Activated T-helper 17 cell treated with anti-CD3 and anti-CD28 coated beads, Interleukin-2, amount 50 U/mL, for 72 hours (primary cell): ENCODE measurements at regions not wholly inside any gene's neighbourhood (a gene's known extent, or its start where the extent isn't known, plus 50 kb on each side); places are given as distances from the start of the nearest gene placed in this dataset.

Experiments
- ATAC-seq: fragments of 150-1000 bp; cut with Tn5 transposase; replicated peaks from 2 replicates; pipeline ENCODE4 v1.10.0; 2021; ENCODE audit warnings: mild to moderate bottlenecking, moderate library complexity
- H3K27ac Mint-ChIP-seq: one replicate; pipeline ENCODE4 v1.8.0; 2022; ENCODE audit warnings: mixed read lengths
- H3K27me3 Mint-ChIP-seq: one replicate; pipeline ENCODE4 v1.8.0; 2022; ENCODE audit warnings: mixed read lengths
- H3K36me3 Mint-ChIP-seq: one replicate; pipeline ENCODE4 v1.8.0; 2022; ENCODE audit warnings: low read depth, mild to moderate bottlenecking, mixed read lengths
- H3K4me1 Mint-ChIP-seq: one replicate; pipeline ENCODE4 v1.8.0; 2022; ENCODE audit warnings: mixed read lengths
- H3K4me3 Mint-ChIP-seq: one replicate; pipeline ENCODE4 v1.8.0; 2022; ENCODE audit warnings: mild to moderate bottlenecking, mixed read lengths
- H3K9me3 Mint-ChIP-seq: one replicate; pipeline ENCODE4 v1.8.0; 2022; ENCODE audit warnings: mixed read lengths

DNA sequence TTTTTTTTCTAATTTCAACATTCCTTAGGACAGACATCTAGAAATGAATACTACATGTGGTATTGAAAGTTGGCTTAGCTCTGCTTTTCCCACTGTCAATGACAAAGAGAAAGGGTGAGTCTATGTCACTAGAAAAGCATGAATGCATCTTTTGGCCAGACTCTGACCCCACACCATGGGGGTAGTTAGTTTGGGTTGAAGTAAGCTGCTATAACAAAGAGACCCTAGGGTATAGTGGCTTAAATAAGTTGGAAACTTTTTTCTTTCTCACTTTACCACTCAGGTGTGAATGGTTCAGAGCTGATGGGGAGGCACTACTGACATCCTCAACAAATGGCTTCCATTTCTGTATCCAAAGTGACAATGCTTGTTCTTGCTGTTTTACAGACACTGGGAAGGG lies 161.5 kb downstream of the DLEU7 start:
- Mint-ChIP-seq H3K9me3 (no peaks in the 10 kb centered on the region), H3K27me3 (no peaks in the 10 kb centered on the region), H3K36me3 (no peaks in the 10 kb centered on the region), H3K27ac (no peak overlapping the region), H3K4me1 (peaks cover 3% of the 10 kb centered on the region), H3K4me3 (no peak overlapping the region)
- no peak for ATAC-seq

DNA sequence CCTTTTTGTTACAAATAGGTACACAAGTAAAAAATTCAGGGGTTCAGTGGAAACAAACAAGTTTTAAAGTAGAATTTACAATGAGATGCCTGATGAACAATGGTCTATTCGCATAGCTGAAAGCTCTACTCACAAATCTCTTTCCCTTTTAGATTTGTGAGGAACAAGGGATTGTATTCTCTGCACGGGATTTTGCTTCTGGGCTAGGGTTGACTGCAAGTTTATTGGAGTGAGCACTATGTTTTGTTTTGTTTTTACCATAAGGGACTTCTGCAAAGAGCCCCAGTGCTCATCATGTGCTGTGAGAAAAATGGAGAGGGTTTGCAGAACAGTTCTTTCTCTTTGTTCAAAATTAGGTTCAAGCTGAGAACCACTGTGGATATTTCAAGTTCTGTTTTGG lies 160.5 kb downstream of the DLEU7 start:
- H3K36me3 Mint-ChIP-seq: no peaks in the 10 kb centered on the region
- H3K4me3 Mint-ChIP-seq: no peak overlapping the region
- ATAC-seq: no peak
- H3K27me3 Mint-ChIP-seq: no peaks in the 10 kb centered on the region
- no peak overlapping the region for H3K27ac Mint-ChIP-seq
- no peaks in the 10 kb centered on the region for H3K9me3 Mint-ChIP-seq
- H3K4me1 Mint-ChIP-seq: peaks cover 3% of the 10 kb centered on the region

DNA sequence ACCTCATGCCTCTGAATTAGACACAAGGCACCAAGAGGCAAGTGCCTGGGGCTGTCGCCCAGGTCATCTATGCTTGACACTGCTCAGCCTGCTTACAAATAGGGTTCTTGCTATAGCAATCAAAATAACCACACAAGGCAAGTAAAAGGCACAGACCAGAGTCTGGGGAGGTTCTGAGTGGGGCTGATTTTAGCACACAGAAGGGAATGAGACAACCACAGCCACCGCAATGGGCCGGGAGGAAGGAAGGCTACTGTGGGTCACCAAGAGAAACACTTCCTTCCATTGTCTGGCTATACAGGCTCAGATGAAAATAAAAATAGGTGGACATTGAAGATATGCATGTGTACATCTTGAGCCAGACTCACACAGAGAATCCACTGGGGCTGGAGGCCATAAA lies 159.1 kb downstream of the DLEU7 start:
- ATAC-seq: no peak
- Mint-ChIP-seq H3K27me3 (no peaks in the 10 kb centered on the region), H3K27ac (no peak overlapping the region), H3K36me3 (no peaks in the 10 kb centered on the region), H3K9me3 (no peaks in the 10 kb centered on the region), H3K4me1 (peaks cover 3% of the 10 kb centered on the region), H3K4me3 (no peak overlapping the region)

DNA sequence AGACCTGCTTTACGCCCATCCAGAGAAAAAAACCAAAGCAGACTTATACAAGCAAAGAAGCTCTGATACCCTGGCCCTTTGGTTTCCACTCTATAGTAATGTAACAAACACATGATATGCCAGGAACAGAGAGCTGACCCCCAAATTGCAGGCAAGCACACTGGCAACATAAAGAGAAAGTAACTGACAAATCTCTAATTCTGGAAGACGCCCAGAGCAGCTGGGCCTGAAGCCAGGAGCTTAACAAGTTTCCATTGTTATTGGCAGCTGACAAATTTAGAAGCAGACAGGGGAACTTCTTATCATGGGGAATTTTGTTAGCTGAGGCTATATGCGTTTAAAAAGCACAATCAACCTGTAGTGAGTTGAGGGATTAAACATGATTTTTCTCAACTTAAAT lies 158.0 kb downstream of the DLEU7 start:
- H3K27me3 Mint-ChIP-seq: no peaks in the 10 kb centered on the region
- ATAC-seq: no peak
- H3K36me3 Mint-ChIP-seq: no peaks in the 10 kb centered on the region
- H3K27ac Mint-ChIP-seq: no peak overlapping the region
- H3K4me3 Mint-ChIP-seq: no peak overlapping the region
- no peaks in the 10 kb centered on the region for H3K9me3 Mint-ChIP-seq
- H3K4me1 Mint-ChIP-seq: peaks cover 3% of the 10 kb centered on the region

DNA sequence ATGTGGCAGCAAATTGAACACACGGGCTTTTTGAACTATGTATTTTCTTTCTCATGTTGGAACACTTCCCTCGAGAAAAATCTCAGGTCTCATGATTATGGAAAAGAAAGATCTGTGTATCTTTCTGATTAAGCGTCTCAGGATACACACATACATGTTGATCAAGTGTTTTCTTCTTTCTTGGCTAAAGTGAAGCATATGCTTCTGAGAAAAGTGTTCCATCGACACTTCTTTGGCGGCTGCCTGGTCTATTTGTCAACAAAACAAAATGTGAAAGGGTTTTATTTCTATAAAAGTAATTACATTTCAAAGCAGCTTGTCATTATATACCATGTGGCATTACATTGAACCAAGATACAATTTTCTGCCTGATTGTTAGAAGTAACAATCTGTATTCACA lies 157.5 kb downstream of the DLEU7 start:
- no peak overlapping the region for H3K4me3 Mint-ChIP-seq
- H3K9me3 Mint-ChIP-seq: no peaks in the 10 kb centered on the region
- H3K27me3 Mint-ChIP-seq: no peaks in the 10 kb centered on the region
- no peak overlapping the region for H3K27ac Mint-ChIP-seq
- no peak for ATAC-seq
- peaks cover 3% of the 10 kb centered on the region for H3K4me1 Mint-ChIP-seq
- H3K36me3 Mint-ChIP-seq: no peaks in the 10 kb centered on the region

DNA sequence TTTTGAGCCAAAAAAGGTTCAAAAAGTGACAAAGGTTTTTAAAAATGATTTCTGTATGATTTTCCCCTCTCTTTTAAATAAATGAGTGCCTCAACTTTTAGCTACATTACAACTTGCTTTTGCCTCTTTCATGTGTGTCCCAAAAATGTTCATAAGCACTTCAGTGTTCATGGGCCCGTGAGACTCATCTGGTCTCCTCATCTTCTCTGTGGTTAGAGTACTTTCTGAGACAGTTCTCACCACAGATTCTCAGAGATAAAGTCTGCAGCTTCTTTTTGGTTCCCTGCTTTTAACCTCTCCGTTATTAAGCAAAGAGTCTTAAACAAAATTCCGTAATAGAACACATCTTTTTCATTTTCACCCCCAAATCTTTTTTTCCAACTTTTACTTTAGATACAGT lies 156.9 kb downstream of the DLEU7 start:
- ATAC-seq: peak; percentile 34
- Mint-ChIP-seq H3K36me3 (no peaks in the 10 kb centered on the region), H3K4me1 (peaks cover 3% of the 10 kb centered on the region), H3K27ac (no peak overlapping the region), H3K27me3 (no peaks in the 10 kb centered on the region), H3K4me3 (no peak overlapping the region), H3K9me3 (no peaks in the 10 kb centered on the region)

DNA sequence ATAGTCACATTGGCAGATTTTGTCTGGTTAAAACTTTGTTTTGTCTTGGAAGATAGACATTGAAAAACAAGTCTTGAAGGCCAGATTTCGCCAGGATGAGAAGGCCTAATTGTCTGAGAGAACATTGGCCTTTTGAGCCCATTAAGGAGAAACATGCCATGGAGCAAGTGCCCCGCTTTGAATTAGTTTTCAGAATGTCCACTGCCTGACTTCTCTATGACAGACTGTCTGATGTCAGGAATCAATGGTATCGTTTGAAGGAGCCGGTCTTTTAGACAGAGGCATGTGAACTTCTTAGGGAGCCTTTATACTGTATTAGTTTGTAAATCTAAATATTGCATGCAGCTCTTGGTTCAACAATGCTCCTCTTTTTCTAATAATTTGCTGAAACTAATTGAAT lies 155.9 kb downstream of the DLEU7 start:
- no peaks in the 10 kb centered on the region for H3K36me3 Mint-ChIP-seq
- H3K27me3 Mint-ChIP-seq: no peaks in the 10 kb centered on the region
- H3K4me3 Mint-ChIP-seq: no peak overlapping the region
- H3K9me3 Mint-ChIP-seq: no peaks in the 10 kb centered on the region
- no peak overlapping the region for H3K27ac Mint-ChIP-seq
- no peak for ATAC-seq
- H3K4me1 Mint-ChIP-seq: peaks cover 3% of the 10 kb centered on the region

DNA sequence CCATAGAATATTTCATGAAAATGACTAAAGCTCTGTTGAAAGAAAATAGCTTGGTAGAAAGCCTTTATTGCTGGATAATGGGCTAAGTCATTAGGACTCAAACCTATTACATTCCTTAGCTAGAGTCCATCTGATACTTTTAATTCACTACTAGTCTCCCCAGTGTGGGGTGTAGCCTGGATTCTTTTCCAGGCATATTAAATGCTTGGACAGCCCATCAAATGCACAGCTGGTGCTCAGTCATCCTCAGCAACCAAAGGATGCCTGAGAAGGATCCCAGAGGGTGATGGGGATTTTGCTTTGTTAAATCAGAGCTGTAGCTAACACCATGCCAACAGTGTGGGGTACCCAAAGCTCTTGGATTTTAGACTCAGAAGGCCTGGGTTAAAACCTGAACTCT lies 153.5 kb downstream of the DLEU7 start:
- Mint-ChIP-seq H3K27me3 (no peaks in the 10 kb centered on the region), H3K4me3 (no peak overlapping the region), H3K36me3 (no peaks in the 10 kb centered on the region), H3K9me3 (no peaks in the 10 kb centered on the region), H3K27ac (no peak overlapping the region), H3K4me1 (peaks cover 3% of the 10 kb centered on the region)
- no peak for ATAC-seq

DNA sequence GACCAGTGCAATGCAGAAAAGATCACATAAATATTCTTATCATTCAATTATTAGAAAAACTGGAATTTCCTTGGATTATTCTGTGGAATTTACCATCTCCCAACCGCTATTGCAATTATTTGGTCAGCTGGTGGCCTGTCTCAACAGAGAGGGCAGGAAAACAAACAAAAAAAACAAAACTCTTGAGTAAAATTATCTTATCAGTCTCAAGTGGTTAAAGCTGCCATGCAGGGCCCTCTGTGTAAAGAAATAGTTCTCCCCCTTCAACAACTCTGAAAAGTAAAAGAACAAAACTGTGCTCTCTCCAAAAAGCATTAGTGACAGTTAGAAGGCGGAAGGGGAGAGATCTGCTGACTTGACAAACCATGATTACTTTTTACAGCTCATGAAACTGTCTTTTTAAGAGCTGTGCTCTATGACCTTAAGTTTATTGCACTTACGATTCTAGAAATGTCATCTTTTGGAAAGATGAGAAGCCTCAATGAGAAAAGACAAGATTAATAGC lies 152.3 kb downstream of the DLEU7 start:
- no peak overlapping the region for H3K27ac Mint-ChIP-seq
- no peaks in the 10 kb centered on the region for H3K9me3 Mint-ChIP-seq
- H3K4me1 Mint-ChIP-seq: peaks cover 3% of the 10 kb centered on the region
- no peak for ATAC-seq
- H3K36me3 Mint-ChIP-seq: no peaks in the 10 kb centered on the region
- H3K4me3 Mint-ChIP-seq: no peak overlapping the region
- no peaks in the 10 kb centered on the region for H3K27me3 Mint-ChIP-seq

DNA sequence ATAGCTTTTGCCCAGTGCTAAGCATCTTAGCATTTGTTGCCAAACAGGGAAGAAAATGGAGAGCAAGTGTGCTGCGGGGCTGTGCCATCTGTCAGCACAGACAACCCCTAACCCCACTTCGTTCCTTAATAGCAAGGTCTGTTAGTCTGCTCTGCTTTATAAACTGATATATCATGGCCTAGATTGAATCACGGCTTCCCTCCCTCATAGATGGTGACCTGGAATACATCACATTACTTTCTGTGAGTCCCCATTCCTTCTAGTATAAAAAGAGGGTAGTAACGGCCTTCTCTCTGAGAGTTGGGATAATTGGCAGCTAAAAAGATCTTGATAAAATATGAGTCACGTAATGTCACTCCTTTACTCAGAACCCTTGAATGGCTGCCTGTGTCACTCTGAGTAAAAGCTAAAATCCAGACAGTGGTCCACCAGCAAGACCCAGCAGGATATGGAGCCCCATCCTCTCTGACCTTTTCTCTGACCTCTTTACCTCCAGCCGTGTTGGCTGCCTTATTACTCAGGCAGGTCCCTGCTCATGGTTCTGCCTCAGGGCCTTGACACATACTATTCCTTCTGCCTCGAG lies 151.7 kb downstream of the DLEU7 start:
- H3K27me3 Mint-ChIP-seq: no peaks in the 10 kb centered on the region
- ATAC-seq: no peak
- H3K4me1 Mint-ChIP-seq: no peaks in the 10 kb centered on the region
- H3K36me3 Mint-ChIP-seq: no peaks in the 10 kb centered on the region
- no peak overlapping the region for H3K4me3 Mint-ChIP-seq
- no peaks in the 10 kb centered on the region for H3K9me3 Mint-ChIP-seq
- no peak overlapping the region for H3K27ac Mint-ChIP-seq

DNA sequence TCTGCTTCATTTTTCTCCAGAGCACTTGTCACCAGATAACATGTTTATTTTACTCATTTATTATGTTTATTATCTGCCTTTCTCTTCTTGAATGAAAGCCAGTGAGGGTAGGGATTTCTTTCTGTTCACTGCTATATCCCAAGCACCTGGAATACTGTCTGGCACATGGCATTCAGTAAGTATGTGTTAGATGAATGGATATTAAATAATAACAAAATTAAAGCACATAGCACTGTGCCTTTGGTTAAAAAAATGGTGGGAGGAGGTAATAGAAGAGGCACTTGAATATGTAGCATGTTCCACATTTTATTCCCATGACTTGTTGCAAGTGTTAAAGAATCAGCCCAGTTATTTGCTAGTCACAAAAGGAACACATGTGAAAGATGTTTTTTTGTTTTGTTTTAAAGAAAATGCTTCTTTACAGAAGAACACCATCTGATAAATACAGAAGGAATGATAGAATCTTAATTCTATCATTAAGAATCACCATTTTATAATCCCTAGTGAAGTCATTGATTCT lies 151.0 kb downstream of the DLEU7 start:
- H3K27ac Mint-ChIP-seq: no peak overlapping the region
- H3K9me3 Mint-ChIP-seq: no peaks in the 10 kb centered on the region
- no peak for ATAC-seq
- H3K4me1 Mint-ChIP-seq: no peaks in the 10 kb centered on the region
- H3K4me3 Mint-ChIP-seq: no peak overlapping the region
- H3K36me3 Mint-ChIP-seq: no peaks in the 10 kb centered on the region
- H3K27me3 Mint-ChIP-seq: no peaks in the 10 kb centered on the region

DNA sequence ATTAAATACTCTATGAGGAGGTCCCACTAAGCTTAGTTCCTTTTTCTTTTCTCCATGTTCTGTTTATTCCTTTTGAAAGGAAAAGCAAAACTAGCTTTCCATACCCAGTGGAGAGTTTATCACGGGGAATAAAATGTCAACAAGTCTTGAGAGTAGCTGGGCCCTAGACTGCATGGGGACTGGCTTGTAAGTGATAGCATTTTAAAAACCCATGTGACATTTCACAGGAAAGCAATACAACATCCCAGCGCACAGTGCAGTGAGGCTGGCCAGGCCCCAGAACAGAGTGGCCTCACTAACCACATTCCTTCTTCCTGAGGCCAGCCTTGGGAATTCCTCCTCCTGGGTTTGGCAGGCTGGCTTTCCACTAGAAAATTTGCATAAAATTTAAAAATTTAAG lies 149.8 kb downstream of the DLEU7 start:
- Mint-ChIP-seq H3K9me3 (no peaks in the 10 kb centered on the region), H3K27me3 (no peaks in the 10 kb centered on the region), H3K36me3 (no peaks in the 10 kb centered on the region), H3K27ac (no peak overlapping the region), H3K4me1 (no peaks in the 10 kb centered on the region), H3K4me3 (no peak overlapping the region)
- no peak for ATAC-seq

DNA sequence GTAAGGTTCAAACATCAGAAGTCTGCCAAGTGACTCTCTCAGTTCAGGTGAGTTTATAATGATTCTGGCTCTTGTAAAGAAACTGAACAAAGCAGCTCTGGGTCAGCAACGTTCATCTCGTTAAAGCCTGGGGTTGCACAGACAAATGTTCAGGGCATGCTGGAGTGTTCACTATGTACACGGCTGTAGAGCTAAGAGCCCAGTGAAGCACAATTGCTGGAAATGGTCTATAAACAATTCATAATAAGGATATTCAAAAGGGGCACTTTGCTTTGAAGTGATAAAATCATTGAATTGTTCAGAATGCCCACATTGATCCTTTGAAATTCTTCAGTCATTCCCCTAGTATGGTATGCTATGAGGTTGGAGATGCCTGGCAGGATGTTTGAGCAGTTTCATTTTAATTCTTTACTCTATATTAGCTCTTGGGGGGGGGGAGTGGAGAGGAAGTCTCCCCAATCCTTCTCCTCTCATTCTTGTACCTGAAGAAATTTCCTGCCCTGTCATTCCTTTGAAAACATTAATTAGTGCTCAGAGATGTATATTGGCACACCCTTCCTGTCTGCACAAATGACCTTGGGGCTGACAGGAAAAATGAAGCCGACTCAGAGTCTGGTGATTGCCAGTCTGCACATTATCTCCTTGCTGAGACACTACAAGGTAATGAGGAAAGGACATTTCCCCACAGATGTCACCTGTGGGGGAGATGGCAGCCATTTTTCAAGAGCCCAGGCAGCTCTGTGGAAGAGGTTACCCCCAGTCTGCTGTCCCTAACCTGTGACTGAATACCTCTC lies 145.5 kb downstream of the DLEU7 start:
- no peak for ATAC-seq
- no peaks in the 10 kb centered on the region for H3K36me3 Mint-ChIP-seq
- no peak overlapping the region for H3K27ac Mint-ChIP-seq
- no peaks in the 10 kb centered on the region for H3K27me3 Mint-ChIP-seq
- H3K4me3 Mint-ChIP-seq: no peak overlapping the region
- H3K4me1 Mint-ChIP-seq: no peaks in the 10 kb centered on the region
- no peaks in the 10 kb centered on the region for H3K9me3 Mint-ChIP-seq

DNA sequence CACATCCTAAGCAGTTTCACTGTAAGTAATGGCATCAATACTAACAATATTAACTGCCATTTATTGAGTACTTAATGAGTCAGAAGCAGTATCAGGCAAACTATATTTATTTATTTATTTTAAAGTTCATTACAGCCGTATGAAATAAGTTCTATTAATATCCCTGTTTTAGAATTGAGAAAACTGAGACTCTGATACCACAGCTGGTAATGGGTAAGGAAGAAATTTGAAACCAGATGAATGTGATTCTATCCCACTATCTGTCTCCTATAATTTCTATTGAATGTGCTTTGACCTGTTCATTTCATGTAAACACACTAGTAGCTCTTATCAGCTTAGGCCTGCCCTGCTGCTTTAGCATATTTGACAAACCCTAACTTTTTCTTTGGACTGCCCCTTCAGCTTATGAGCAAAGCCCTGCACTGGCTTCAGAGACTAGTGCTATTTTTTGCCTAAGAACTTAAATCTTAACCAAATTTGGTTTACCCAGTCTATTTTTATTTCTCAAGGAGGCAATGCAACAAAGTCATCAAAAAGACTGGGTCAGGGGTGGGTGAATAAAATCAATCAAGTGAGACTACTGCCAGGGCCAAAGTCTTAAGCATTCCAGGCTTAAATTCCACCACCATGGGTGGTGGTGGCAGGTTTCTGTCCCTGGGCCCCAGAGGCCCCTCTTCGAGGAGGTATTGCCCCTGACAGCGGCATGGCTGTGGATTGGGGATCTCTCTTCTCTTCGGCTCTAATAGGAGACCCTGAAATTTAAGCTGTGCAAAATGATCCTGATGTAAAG lies 143.4 kb downstream of the DLEU7 start:
- ATAC-seq: no peak
- no peaks in the 10 kb centered on the region for H3K4me1 Mint-ChIP-seq
- no peaks in the 10 kb centered on the region for H3K36me3 Mint-ChIP-seq
- no peak overlapping the region for H3K27ac Mint-ChIP-seq
- no peaks in the 10 kb centered on the region for H3K9me3 Mint-ChIP-seq
- no peaks in the 10 kb centered on the region for H3K27me3 Mint-ChIP-seq
- H3K4me3 Mint-ChIP-seq: no peak overlapping the region
